ENCODE measurements at regions not wholly inside any gene's neighbourhood (a gene's known extent, or its start where the extent isn't known, plus 50 kb on each side); places are given as distances from the start of the nearest gene placed in this dataset.
"Not testable (repeated sequence)": the region's sequence is repeated elsewhere in the genome, so short reads cannot be mapped to it uniquely, and the experiment has no call there.

GRCh38 chr7:156039194-156039593 is 226.9 kb upstream of the SHH start:
- no peak for FAIRE-seq
- H3K4me3 ChIP-seq (ENCODE audit: low read depth, low read length) = no peak overlapping the region
- no peak for TF ChIP-seq CTCF (IDR thresholded peaks at IDR 0.05; ENCODE audit: insufficient read depth, low read length, severe bottlenecking)
- H3K27me3 ChIP-seq (ENCODE audit: control insufficient read depth, insufficient read depth, low read length) = no peaks in the 10 kb centered on the region
- no peaks in the 10 kb centered on the region for H3K36me3 ChIP-seq (ENCODE audit: control insufficient read depth, insufficient read depth, low read length)
- DNase-seq (ENCODE audit: low read depth) = no peak

GRCh38 chr7:156038345-156038744 is 226.1 kb upstream of the SHH start:
- no peaks in the 10 kb centered on the region for H3K27me3 ChIP-seq (ENCODE audit: control insufficient read depth, insufficient read depth, low read length)
- H3K36me3 ChIP-seq (ENCODE audit: control insufficient read depth, insufficient read depth, low read length) = no peaks in the 10 kb centered on the region
- DNase-seq (ENCODE audit: low read depth) = no peak
- TF ChIP-seq CTCF (IDR thresholded peaks at IDR 0.05; ENCODE audit: insufficient read depth, low read length, severe bottlenecking) = no peak
- no peak for FAIRE-seq
- H3K4me3 ChIP-seq (ENCODE audit: low read depth, low read length) = no peak overlapping the region

- no peaks in the 10 kb centered on the region for H3K27me3 ChIP-seq (ENCODE audit: control insufficient read depth, insufficient read depth, low read length)
- DNase-seq (ENCODE audit: low read depth) = no peak
- TF ChIP-seq CTCF (IDR thresholded peaks at IDR 0.05; ENCODE audit: insufficient read depth, low read length, severe bottlenecking) = no peak
- no peak overlapping the region for H3K4me3 ChIP-seq (ENCODE audit: low read depth, low read length)
- FAIRE-seq = no peak
- H3K36me3 ChIP-seq (ENCODE audit: control insufficient read depth, insufficient read depth, low read length) = no peaks in the 10 kb centered on the region
These were observed 223.9 kb upstream of the SHH start for GRCh38 chr7:156036153-156036552.

- not testable (repeated sequence) for H3K27me3 ChIP-seq (ENCODE audit: control insufficient read depth, insufficient read depth, low read length); H3K36me3 ChIP-seq (ENCODE audit: control insufficient read depth, insufficient read depth, low read length); DNase-seq (ENCODE audit: low read depth); H3K4me3 ChIP-seq (ENCODE audit: low read depth, low read length)
- peak; percentile 55 for FAIRE-seq
These were observed 223.1 kb upstream of the SHH start for GRCh38 chr7:156035387-156035786.

- no peaks in the 10 kb centered on the region for H3K27me3 ChIP-seq (ENCODE audit: control insufficient read depth, insufficient read depth, low read length)
- H3K36me3 ChIP-seq (ENCODE audit: control insufficient read depth, insufficient read depth, low read length) = no peaks in the 10 kb centered on the region
- FAIRE-seq (no peak), DNase-seq (ENCODE audit: low read depth) (no peak)
- H3K4me3 ChIP-seq (ENCODE audit: low read depth, low read length) = no peak overlapping the region
- TF ChIP-seq CTCF (IDR thresholded peaks at IDR 0.05; ENCODE audit: insufficient read depth, low read length, severe bottlenecking) = no peak
These were observed 222.1 kb upstream of the SHH start for GRCh38 chr7:156034397-156034796.

- DNase-seq (ENCODE audit: low read depth) = no peak
- no peaks in the 10 kb centered on the region for H3K36me3 ChIP-seq (ENCODE audit: control insufficient read depth, insufficient read depth, low read length)
- no peaks in the 10 kb centered on the region for H3K27me3 ChIP-seq (ENCODE audit: control insufficient read depth, insufficient read depth, low read length)
- no peak for TF ChIP-seq CTCF (IDR thresholded peaks at IDR 0.05; ENCODE audit: insufficient read depth, low read length, severe bottlenecking)
- no peak overlapping the region for H3K4me3 ChIP-seq (ENCODE audit: low read depth, low read length)
- no peak for FAIRE-seq
These were observed 220.7 kb upstream of the SHH start for GRCh38 chr7:156032973-156033372.

Measured in bronchial epithelial cell (primary cell).